H1 (cell line): ENCODE measurements at regions not wholly inside any gene's neighbourhood (a gene's known extent, or its start where the extent isn't known, plus 50 kb on each side); places are given as distances from the start of the nearest gene placed in this dataset.

Experiments used
- CTCF ChIA-PET: fragments of 300-600 bp; sonication (Branson Sonifier 250); formaldehyde crosslinking; loops from one replicate; lab custom pipeline; 2021; ENCODE audit not compliant: partially characterized antibody; lab: Charles Lee
- POLR2A ChIA-PET: fragments of 300-600 bp; sonication (Branson Sonifier 250); formaldehyde crosslinking; loops from one replicate; lab custom pipeline; 2021; ENCODE audit warnings: inconsistent platforms; ENCODE audit not compliant: partially characterized antibody; lab: Charles Lee
- DNase-seq, 2 experiments: peaks; one replicate each; pipeline versions ENCODE4 v3.0.0 to v3.0.0-alpha.2; 2010 to 2022; ENCODE audit warnings: low spot score in 2 of 2, low read depth in 1 of 2, mixed read lengths in 1 of 2
- FAIRE-seq: peaks from 2 replicates; lab custom pipeline; 2011; peaks lifted over from hg19 to GRCh38; lab: Jason Lieb, UNC
- H2AFZ ChIP-seq: 2 replicates; pipeline ENCODE4 v1.8.1; 2012; ENCODE audit warnings: low read length, inconsistent platforms
- H2AK5ac ChIP-seq: 2 replicates; pipeline ENCODE4 v1.6.1; 2013; ENCODE audit warnings: low read depth, low read length
- H2BK120ac ChIP-seq: replicated peaks from 2 replicates; pipeline ENCODE3; 2013; ENCODE audit warnings: low read depth, low read length, inconsistent platforms
- H2BK12ac ChIP-seq: 2 replicates; pipeline ENCODE4 v1.6.1; 2013; ENCODE audit warnings: low read depth, low read length
- H2BK15ac ChIP-seq: 2 replicates; pipeline ENCODE4 v1.6.1; 2013; ENCODE audit warnings: low read length
- H2BK20ac ChIP-seq: 2 replicates; pipeline ENCODE4 v1.6.1; 2013; ENCODE audit warnings: low read length
- H2BK5ac ChIP-seq: 2 replicates; pipeline ENCODE4 v1.6.1; 2013; ENCODE audit warnings: low read depth, low read length
- H3K14ac ChIP-seq: 2 replicates; pipeline ENCODE4 v1.6.1; 2013; ENCODE audit warnings: inconsistent platforms; ENCODE audit not compliant: insufficient read length
- H3K18ac ChIP-seq: 2 replicates; pipeline ENCODE4 v1.6.1; 2013; ENCODE audit warnings: low read length; ENCODE audit errors: extremely low read depth
- H3K23ac ChIP-seq: 2 replicates; pipeline ENCODE4 v1.6.1; 2013; ENCODE audit warnings: inconsistent platforms; ENCODE audit not compliant: insufficient read length
- H3K23me2 ChIP-seq: 2 replicates; pipeline ENCODE4 v1.6.1; 2013; ENCODE audit warnings: low read depth, low read length
- H3K27ac ChIP-seq: 2 replicates; pipeline ENCODE4 v1.6.1; 2011; ENCODE audit warnings: low read depth, low read length, inconsistent platforms
- H3K27me3 ChIP-seq, 4 experiments: replicated peaks in 1 of 4; 1 replicate in 1 of 4; 2 replicates in 3 of 4; pipeline versions ENCODE4 v1.6.1 to v1.8.1; 2011 to 2013; ENCODE audit warnings: low read length in 3 of 4, mild to moderate bottlenecking in 3 of 4, inconsistent platforms in 2 of 4, mixed read lengths in 2 of 4, moderate library complexity in 1 of 4; ENCODE audit not compliant: control insufficient read depth in 3 of 4, insufficient read depth in 3 of 4; ENCODE audit errors: extremely low read depth in 1 of 4
- H3K36me3 ChIP-seq, 4 experiments: 2 replicates each; pipeline versions ENCODE4 v1.6.1 to v1.8.1; 2011 to 2013; ENCODE audit warnings: mild to moderate bottlenecking in 4 of 4, low read length in 3 of 4, moderate library complexity in 2 of 4, control low read depth in 1 of 4, inconsistent platforms in 1 of 4; ENCODE audit not compliant: insufficient read depth in 4 of 4, control insufficient read depth in 2 of 4
- H3K4ac ChIP-seq: replicated peaks from 2 replicates; pipeline ENCODE3; 2013; ENCODE audit warnings: low read length, low read depth, mixed read lengths, inconsistent platforms; ENCODE audit not compliant: insufficient read length
- H3K4me1 ChIP-seq, 4 experiments: replicated peaks in 1 of 4; 1 replicate in 1 of 4; 2 replicates in 3 of 4; pipeline versions ENCODE4 v1.6.1 to v1.8.1; 2011 to 2013; ENCODE audit warnings: low read length in 3 of 4, inconsistent platforms in 2 of 4, mixed read lengths in 1 of 4; ENCODE audit not compliant: insufficient read depth in 4 of 4, control insufficient read depth in 3 of 4
- H3K4me2 ChIP-seq, 2 experiments: 2 replicates each; pipeline versions ENCODE4 v1.6.1 to v1.8.1; 2011 to 2013; ENCODE audit warnings: low read depth in 2 of 2, low read length in 2 of 2, control low read depth in 1 of 2, inconsistent platforms in 1 of 2, mild to moderate bottlenecking in 1 of 2; ENCODE audit not compliant: insufficient read depth in 1 of 2
- H3K4me3 ChIP-seq, 4 experiments: fragments of 200-600, 300-600 bp in 1 of 4; sonication (generic), shearing (Covaris generic), sonication (Bioruptor Twin) in 1 of 4; 2 replicates each; pipeline versions ENCODE4 v1.5.1 to v1.8.1; 2011 to 2016; ENCODE audit warnings: low read length in 4 of 4, low read depth in 3 of 4, control low read depth in 2 of 4, inconsistent platforms in 2 of 4, mild to moderate bottlenecking in 2 of 4, mixed read lengths in 1 of 4, moderate library complexity in 1 of 4; ENCODE audit not compliant: insufficient read depth in 2 of 4; ENCODE audit errors: extremely low read depth in 1 of 4
- H3K56ac ChIP-seq: replicated peaks from 2 replicates; pipeline ENCODE3; 2013; ENCODE audit warnings: low read depth, mild to moderate bottlenecking, mixed read lengths, low read length, inconsistent platforms; ENCODE audit not compliant: insufficient read length
- H3K79me1 ChIP-seq: 2 replicates; pipeline ENCODE4 v1.6.1; 2013; ENCODE audit warnings: low read depth, low read length, control low read depth
- H3K79me2 ChIP-seq, 2 experiments: 2 replicates each; pipeline versions ENCODE4 v1.6.1 to v1.8.1; 2012 to 2013; ENCODE audit warnings: low read length in 2 of 2, mild to moderate bottlenecking in 2 of 2, inconsistent platforms in 1 of 2; ENCODE audit not compliant: insufficient read depth in 2 of 2, control insufficient read depth in 1 of 2
- H3K9ac ChIP-seq, 4 experiments: replicated peaks in 1 of 4; 1 replicate in 1 of 4; 2 replicates in 3 of 4; pipeline versions ENCODE4 v1.6.1 to v1.8.1; 2011 to 2013; ENCODE audit warnings: low read depth in 3 of 4, low read length in 3 of 4, control low read depth in 2 of 4, mild to moderate bottlenecking in 2 of 4, moderate library complexity in 2 of 4, inconsistent platforms in 1 of 4; ENCODE audit errors: extremely low read depth in 1 of 4
- H3K9me3 ChIP-seq, 2 experiments: 2 replicates each; pipeline versions ENCODE4 v1.6.1 to v1.8.1; 2012 to 2013; ENCODE audit warnings: mild to moderate bottlenecking in 2 of 2, moderate library complexity in 2 of 2, control low read depth in 1 of 2, inconsistent platforms in 1 of 2, low read depth in 1 of 2, low read length in 1 of 2, mixed read lengths in 1 of 2; ENCODE audit not compliant: insufficient read depth in 2 of 2
- H4K20me1 ChIP-seq, 2 experiments: replicated peaks in 1 of 2; 2 replicates each; pipeline versions ENCODE3 to v1.8.1; 2011 to 2013; ENCODE audit warnings: inconsistent platforms in 2 of 2, low read length in 2 of 2, mild to moderate bottlenecking in 1 of 2; ENCODE audit not compliant: insufficient read depth in 2 of 2, control insufficient read depth in 1 of 2
- H4K5ac ChIP-seq: 2 replicates; pipeline ENCODE4 v1.6.1; 2013; ENCODE audit warnings: low read length, low read depth, mixed read lengths, inconsistent platforms; ENCODE audit not compliant: insufficient read length
- H4K8ac ChIP-seq: 2 replicates; pipeline ENCODE4 v1.8.0; 2013; ENCODE audit warnings: mild to moderate bottlenecking, moderate library complexity, low read length, inconsistent platforms; ENCODE audit not compliant: insufficient read depth; ENCODE audit errors: extremely low read depth
- H4K91ac ChIP-seq: replicated peaks from 2 replicates; pipeline ENCODE3; 2013; ENCODE audit warnings: low read length, mixed read lengths, inconsistent platforms; ENCODE audit not compliant: insufficient read length
- EGR1 ChIP-seq: IDR thresholded peaks from 2 replicates; pipeline ENCODE4 v1.6.1; 2011; ENCODE audit warnings: low read depth, low read length, borderline replicate concordance
- HDAC2 ChIP-seq, 2 experiments: fragments of 300-600 bp in 1 of 2; sonication (generic) in 1 of 2; IDR thresholded peaks; 2 replicates each; pipeline ENCODE4 v1.6.1; 2011 to 2012; ENCODE audit warnings: low read depth in 2 of 2, low read length in 2 of 2, mild to moderate bottlenecking in 2 of 2, moderate library complexity in 2 of 2, borderline replicate concordance in 1 of 2, inconsistent platforms in 1 of 2
- NANOG ChIP-seq: IDR thresholded peaks from 2 replicates; pipeline ENCODE4 v1.6.1; 2011; ENCODE audit warnings: low read length, low read depth, mild to moderate bottlenecking, inconsistent platforms; ENCODE audit not compliant: insufficient read depth, poor library complexity, severe bottlenecking
- POLR2A ChIP-seq, 2 experiments: IDR thresholded peaks; 1 replicate in 1 of 2; 2 replicates in 1 of 2; pipeline ENCODE4 v1.6.1; 2011; ENCODE audit warnings: low read depth in 2 of 2, low read length in 2 of 2, mild to moderate bottlenecking in 2 of 2; ENCODE audit errors: control extremely low read depth in 1 of 2
- SAP30 ChIP-seq: fragments of 300-600 bp; sonication (generic); IDR thresholded peaks from 2 replicates; pipeline ENCODE4 v1.7.1; 2012; ENCODE audit warnings: low read length, moderate library complexity, mild to moderate bottlenecking, inconsistent platforms; ENCODE audit not compliant: insufficient read depth, insufficient replicate concordance
- SIX5 ChIP-seq: IDR thresholded peaks from 2 replicates; pipeline ENCODE4 v1.6.1; 2011; ENCODE audit warnings: mild to moderate bottlenecking, low read depth, low read length
- SP4 ChIP-seq: IDR thresholded peaks from 2 replicates; pipeline ENCODE4 v1.6.1; 2012; ENCODE audit warnings: low read length, inconsistent platforms
- SRF ChIP-seq: IDR thresholded peaks from 2 replicates; pipeline ENCODE4 v1.6.1; 2011; ENCODE audit warnings: mild to moderate bottlenecking, low read depth, low read length, moderate library complexity
- SUZ12 ChIP-seq: fragments of 200-600 bp; sonication (generic); IDR thresholded peaks from 2 replicates; pipeline ENCODE4 v1.6.1; 2012; ENCODE audit warnings: mild to moderate bottlenecking, inconsistent platforms, low read length, moderate library complexity, mixed read lengths
- TAF1 ChIP-seq: IDR thresholded peaks from 2 replicates; pipeline ENCODE4 v1.6.1; 2011; ENCODE audit warnings: mild to moderate bottlenecking, low read depth, low read length
- WGBS, 2 experiments: shearing (Covaris generic) in 1 of 2; methylation state at CpG; one replicate each; pipeline versions ENCODE4 v1.1.6 to v1.1.7; 2013 to 2015; ENCODE audit warnings: low lambda C conversion rate in 2 of 2, mixed read lengths in 2 of 2, inconsistent platforms in 1 of 2, low coverage in 1 of 2, missing lambda C conversion rate in 1 of 2; ENCODE audit not compliant: insufficient replicate concordance in 2 of 2, insufficient coverage in 1 of 2, insufficient read length in 1 of 2; ENCODE audit errors: extremely low coverage in 1 of 2, missing lambda C conversion rate in 1 of 2; 5-methylcytosine and 5-hydroxymethylcytosine counted together
- TF ChIP-seq, protein P1 (sequence below): IDR thresholded peaks from 2 replicates; pipeline ENCODE4 v1.6.1; 2012; ENCODE audit warnings: inconsistent platforms
- TF ChIP-seq, protein P2 (sequence below), 3 experiments: IDR thresholded peaks; 1 replicate in 2 of 3; 2 replicates in 1 of 3; pipeline versions ENCODE4 v1.5.1 to v1.6.1; 2011; ENCODE audit warnings: low read length in 3 of 3, mild to moderate bottlenecking in 3 of 3, inconsistent platforms in 2 of 3, low read depth in 1 of 3, moderate library complexity in 1 of 3; ENCODE audit not compliant: insufficient read depth in 1 of 3; ENCODE audit errors: control extremely low read depth in 1 of 3

DNA sequence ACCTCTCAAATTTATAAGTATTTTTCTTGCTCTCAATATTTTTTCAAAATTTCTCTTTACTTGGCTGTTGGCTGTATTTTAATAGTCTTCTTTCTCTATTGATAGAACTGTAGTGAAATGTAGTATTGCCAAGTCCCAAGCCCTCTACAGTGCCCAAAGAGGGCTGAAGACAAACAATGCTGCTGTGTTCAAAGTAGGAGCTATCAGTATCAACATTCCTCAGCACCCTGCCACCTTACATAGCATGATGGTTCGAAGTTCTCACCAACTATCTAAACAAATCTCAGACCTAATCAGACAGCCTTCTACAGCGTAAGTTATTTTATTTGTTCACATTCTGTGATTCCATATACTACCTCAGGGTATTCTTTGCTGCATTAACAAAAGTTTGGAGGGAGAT lies 99.1 kb upstream of the ADAD1 start:
- H3K79me1 ChIP-seq = no peaks in the 10 kb centered on the region
- POLR2A ChIA-PET = no interaction called here
- H2BK20ac ChIP-seq = no peak overlapping the region
- H3K56ac ChIP-seq = no peak overlapping the region
- no peak overlapping the region for H4K5ac ChIP-seq
- H3K18ac ChIP-seq = no peak overlapping the region
- H2AFZ ChIP-seq = no peak overlapping the region
- H2AK5ac ChIP-seq = no peak overlapping the region
- FAIRE-seq = no peak
- H2BK12ac ChIP-seq = no peak overlapping the region
- H3K4ac ChIP-seq = no peak overlapping the region
- CTCF ChIA-PET = interaction anchor here (1.0 kb wide), 1 partner anchor 29 kb away, joined by 4 read pairs; no protein-coding TSS in a partner anchor
- no peaks in the 10 kb centered on the region for H3K9me3 ChIP-seq
- H3K79me2 ChIP-seq = no peaks in the 10 kb centered on the region
- peaks cover 0 to 7% (median 2%) of the 10 kb centered on the region in 4 experiments; a peak in 2 of 8 replicates for H3K36me3 ChIP-seq
- H3K23ac ChIP-seq = no peak overlapping the region
- no peaks in the 10 kb centered on the region for H3K23me2 ChIP-seq
- H4K20me1 ChIP-seq = no peaks in the 10 kb centered on the region
- H3K4me2 ChIP-seq = no peak overlapping the region
- no peak overlapping the region for H3K27ac ChIP-seq
- H4K8ac ChIP-seq = no peak overlapping the region; the same call in 1 of the 2 replicates
- no peak overlapping the region for H4K91ac ChIP-seq
- H3K4me1 ChIP-seq = no peaks in the 10 kb centered on the region
- no peak overlapping the region for H2BK15ac ChIP-seq
- peaks cover 0 to 1% (median 0%) of the 10 kb centered on the region in 4 experiments; a peak in 1 of 7 replicates for H3K27me3 ChIP-seq
- no peak overlapping the region for H3K14ac ChIP-seq
- no peak overlapping the region for H3K4me3 ChIP-seq
- H2BK5ac ChIP-seq = no peak overlapping the region
- H3K9ac ChIP-seq = no peak overlapping the region
- DNase-seq = no peak
- H2BK120ac ChIP-seq = no peak overlapping the region
- 85% methylated on average over 2 of the region's 2 CpGs; no CpG with 5 or more reads in 1 of the 2 experiments for WGBS, 2 experiments
- TF ChIP-seq SIX5 = no peak
- TF ChIP-seq, protein P1, sequence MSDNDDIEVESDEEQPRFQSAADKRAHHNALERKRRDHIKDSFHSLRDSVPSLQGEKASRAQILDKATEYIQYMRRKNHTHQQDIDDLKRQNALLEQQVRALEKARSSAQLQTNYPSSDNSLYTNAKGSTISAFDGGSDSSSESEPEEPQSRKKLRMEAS = no peak
- no peak for TF ChIP-seq SP4
- TF ChIP-seq, protein P2, sequence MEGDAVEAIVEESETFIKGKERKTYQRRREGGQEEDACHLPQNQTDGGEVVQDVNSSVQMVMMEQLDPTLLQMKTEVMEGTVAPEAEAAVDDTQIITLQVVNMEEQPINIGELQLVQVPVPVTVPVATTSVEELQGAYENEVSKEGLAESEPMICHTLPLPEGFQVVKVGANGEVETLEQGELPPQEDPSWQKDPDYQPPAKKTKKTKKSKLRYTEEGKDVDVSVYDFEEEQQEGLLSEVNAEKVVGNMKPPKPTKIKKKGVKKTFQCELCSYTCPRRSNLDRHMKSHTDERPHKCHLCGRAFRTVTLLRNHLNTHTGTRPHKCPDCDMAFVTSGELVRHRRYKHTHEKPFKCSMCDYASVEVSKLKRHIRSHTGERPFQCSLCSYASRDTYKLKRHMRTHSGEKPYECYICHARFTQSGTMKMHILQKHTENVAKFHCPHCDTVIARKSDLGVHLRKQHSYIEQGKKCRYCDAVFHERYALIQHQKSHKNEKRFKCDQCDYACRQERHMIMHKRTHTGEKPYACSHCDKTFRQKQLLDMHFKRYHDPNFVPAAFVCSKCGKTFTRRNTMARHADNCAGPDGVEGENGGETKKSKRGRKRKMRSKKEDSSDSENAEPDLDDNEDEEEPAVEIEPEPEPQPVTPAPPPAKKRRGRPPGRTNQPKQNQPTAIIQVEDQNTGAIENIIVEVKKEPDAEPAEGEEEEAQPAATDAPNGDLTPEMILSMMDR (IDR thresholded peaks at IDR 0.05; ENCODE audit: control extremely low read depth in 1 of 3, insufficient read depth in 1 of 3, low read depth in 1 of 3, low read length in 3 of 3) = no peak
- no peak for TF ChIP-seq SUZ12
- TF ChIP-seq SRF = no peak
- TF ChIP-seq POLR2A (IDR thresholded peaks at IDR 0.05; ENCODE audit: control extremely low read depth in 1 of 2, low read depth in 2 of 2, low read length in 2 of 2) = no peak
- TF ChIP-seq SAP30 = no peak
- no peak for TF ChIP-seq TAF1
- TF ChIP-seq EGR1 = no peak
- TF ChIP-seq NANOG = no peak
- TF ChIP-seq HDAC2 (IDR thresholded peaks at IDR 0.05; ENCODE audit: borderline replicate concordance in 1 of 2, low read depth in 2 of 2, low read length in 2 of 2) = no peak
